Tibial nerve (tissue), 3 donors: ENCODE measurements at regions not wholly inside any gene's neighbourhood (a gene's known extent, or its start where the extent isn't known, plus 50 kb on each side); places are given as distances from the start of the nearest gene placed in this dataset.

Experiments
- CTCF ChIP-seq, 5 experiments: fragments of 200-600 bp in 3 of 5; fragments of 450-650 bp in 2 of 5; sonication (generic) in 3 of 5; IDR thresholded peaks; one replicate each; pipeline ENCODE4 v1.5.1; 2016 to 2019; ENCODE audit warnings: antibody characterized with exemption in 5 of 5, mild to moderate bottlenecking in 3 of 5, moderate library complexity in 2 of 5
- POLR2A ChIP-seq, 2 donors: fragments of 450-650 bp; IDR thresholded peaks; one replicate each; pipeline ENCODE4 v1.6.1; 2017; ENCODE audit warnings: antibody characterized with exemption in 2 of 2, mild to moderate bottlenecking in 2 of 2, moderate library complexity in 2 of 2

- TF ChIP-seq CTCF (IDR thresholded peaks at IDR 0.05) (no peak), POLR2A (IDR thresholded peaks at IDR 0.05) (no peak)
Observed at GRCh38 chrX:147764868-147765267, 146.9 kb upstream of the FMR1 start.
